ENCODE measurements at regions not wholly inside any gene's neighbourhood (a gene's known extent, or its start where the extent isn't known, plus 50 kb on each side); places are given as distances from the start of the nearest gene placed in this dataset.
A peak's percentile ranks its signal among the peaks of the same experiment; 100 is the strongest.

DNA sequence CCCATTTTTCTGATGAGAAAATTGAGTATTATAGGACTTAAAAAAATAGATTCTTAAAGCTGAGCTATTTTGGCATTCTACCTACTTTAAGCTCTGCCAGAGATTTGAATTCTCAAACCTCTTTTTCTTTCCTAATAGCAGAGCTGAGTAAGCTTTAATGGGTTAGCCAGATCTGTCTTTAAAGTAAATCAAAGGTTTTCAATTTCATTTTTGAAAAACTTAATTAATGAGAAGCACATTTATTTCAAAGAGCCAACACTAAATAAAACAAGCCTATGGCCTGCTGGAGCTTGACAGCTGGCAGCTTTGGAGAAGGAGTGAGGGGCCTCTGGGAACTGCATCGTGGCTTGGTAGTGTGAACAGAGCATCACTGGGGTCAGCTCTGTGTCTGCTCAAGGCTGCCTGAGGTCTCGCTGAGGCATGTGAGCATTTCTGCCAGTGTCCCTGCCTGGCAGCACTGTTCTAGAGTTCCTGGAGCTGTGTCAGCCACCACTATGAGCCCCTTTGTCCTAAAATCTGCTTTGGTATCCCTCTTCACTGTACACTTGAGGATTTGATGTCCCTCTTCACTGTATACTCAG is 50.4 kb upstream of the PRSS23 start:
- DNase-seq = no peak
- TF ChIP-seq POLR2A (IDR thresholded peaks at IDR 0.05; ENCODE audit: low read length) (no peak), GATA1 (IDR thresholded peaks at IDR 0.05; ENCODE audit: low read depth, low read length) (no peak)

DNA sequence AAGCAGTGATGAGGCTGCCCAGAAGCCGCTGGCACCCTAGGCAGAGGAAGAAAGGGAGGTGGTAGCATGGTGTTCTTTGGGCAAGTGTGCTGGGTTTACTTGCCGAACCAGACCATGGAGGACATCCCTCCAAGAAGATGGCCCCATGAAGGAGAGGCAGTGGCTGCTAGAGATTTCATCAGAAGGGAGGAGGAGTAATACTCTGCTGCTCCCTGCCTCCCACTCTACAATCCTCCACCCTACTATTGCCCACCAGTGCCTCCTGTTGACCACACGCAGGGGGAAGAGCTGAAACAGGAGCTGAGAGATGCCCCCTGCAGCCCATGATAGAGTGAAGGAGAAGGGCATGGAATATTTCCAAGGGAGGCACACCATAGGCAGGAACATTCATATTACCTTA is 51.0 kb upstream of the PRSS23 start:
- peak; percentile 14 to 49 for DNase-seq
- TF ChIP-seq GATA1 (IDR thresholded peaks at IDR 0.05; ENCODE audit: low read depth, low read length) (no peak), POLR2A (IDR thresholded peaks at IDR 0.05; ENCODE audit: low read length) (no peak)

GRCh38 chr11:86748296-86748695 is 52.0 kb upstream of the PRSS23 start:
- no peak for TF ChIP-seq GATA1 (IDR thresholded peaks at IDR 0.05; ENCODE audit: low read depth, low read length)
- DNase-seq = no peak

DNA sequence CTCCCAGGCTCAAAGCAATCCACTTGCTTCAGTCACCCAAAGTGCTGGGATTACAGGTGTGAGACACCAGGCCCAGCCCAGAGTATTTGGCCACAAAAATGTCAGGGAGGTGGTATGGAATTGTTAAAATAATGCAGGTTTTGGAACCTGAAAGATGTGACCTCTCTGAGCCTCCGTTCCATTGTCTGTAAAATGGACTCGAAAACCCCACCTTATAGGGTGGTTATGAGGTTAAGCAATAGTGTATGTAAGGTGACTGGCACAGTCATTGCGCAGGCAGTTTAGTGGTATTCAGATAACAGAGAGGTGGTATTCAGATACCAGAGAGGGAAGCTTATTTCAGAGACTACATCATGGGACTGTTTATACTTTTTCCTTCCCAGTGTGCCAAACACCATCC is 52.5 kb upstream of the PRSS23 start:
- no peak for DNase-seq
- TF ChIP-seq GATA1 (IDR thresholded peaks at IDR 0.05; ENCODE audit: low read depth, low read length) (no peak), POLR2A (IDR thresholded peaks at IDR 0.05; ENCODE audit: low read length) (no peak)

- no peak for DNase-seq
- TF ChIP-seq GATA1 (IDR thresholded peaks at IDR 0.05; ENCODE audit: low read depth, low read length) (no peak), POLR2A (IDR thresholded peaks at IDR 0.05; ENCODE audit: low read length) (no peak)
Observed at GRCh38 chr11:86746514-86746913, 53.8 kb upstream of the PRSS23 start.

DNA sequence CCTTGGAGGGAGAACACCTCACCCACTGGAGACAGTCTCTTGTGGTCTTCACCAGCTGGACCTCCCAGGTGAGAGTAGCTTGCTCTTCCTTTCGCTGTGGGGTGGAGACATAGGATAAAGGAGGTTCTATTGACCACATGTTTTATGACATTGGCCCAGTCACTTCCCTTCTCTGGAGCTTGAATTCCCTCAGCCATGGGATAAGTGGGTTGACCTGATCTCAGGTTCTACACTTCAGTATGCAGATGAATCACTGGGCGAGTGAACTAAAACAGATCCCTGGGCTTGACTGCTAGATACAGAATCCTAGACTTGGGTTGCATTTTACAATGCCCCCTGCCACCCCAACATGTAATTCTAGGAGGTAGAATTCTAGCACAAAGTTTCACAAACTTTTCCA is 54.8 kb upstream of the PRSS23 start:
- no peak for TF ChIP-seq GATA1 (IDR thresholded peaks at IDR 0.05; ENCODE audit: low read depth, low read length)
- TF ChIP-seq POLR2A (IDR thresholded peaks at IDR 0.05; ENCODE audit: low read length) = no peak
- no peak for DNase-seq

DNA sequence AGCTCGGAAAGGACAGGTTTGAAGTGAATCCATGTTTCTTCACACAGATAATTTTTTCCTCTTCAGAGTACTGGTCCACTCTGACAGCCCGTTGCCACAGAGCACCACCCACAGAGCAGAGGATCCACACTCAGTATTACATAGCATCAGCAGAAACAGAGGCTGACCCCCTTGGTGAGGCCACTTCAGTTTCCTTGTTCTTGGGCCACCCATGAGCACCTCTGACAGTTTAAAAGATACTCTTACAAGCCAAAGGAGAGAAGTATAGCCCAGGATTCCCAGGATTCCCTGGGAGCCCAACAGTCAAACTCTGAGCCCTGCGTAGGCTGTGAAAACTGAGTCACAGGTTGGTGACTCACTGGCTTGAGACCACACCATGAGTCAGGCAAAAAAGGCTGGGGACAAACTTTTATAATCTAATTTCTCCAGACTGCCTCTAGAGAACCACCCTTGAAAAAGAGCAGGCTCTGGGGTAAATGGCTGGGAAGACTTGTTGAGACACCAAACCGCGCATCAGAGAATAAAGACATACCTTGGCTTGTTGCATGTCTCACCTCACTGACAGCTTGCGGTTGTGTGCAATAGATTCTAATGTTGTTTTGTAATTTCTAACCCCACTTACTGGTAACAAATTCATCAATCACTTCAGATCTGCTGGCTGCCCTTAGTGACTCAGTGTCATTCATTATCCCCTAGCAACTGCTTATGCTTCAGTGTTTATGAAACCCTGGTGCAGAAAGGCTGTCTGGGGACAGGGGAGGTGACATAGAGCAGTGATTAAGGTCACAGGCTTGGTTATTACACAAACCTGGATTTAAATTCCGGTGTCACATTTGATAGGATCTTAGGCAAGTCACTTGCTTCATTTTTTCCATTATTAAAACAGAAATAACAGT is 56.9 kb upstream of the PRSS23 start:
- DNase-seq = peak; percentile 60 to 87
- TF ChIP-seq GATA1 (IDR thresholded peaks at IDR 0.05; ENCODE audit: low read depth, low read length) = no peak
- TF ChIP-seq POLR2A (IDR thresholded peaks at IDR 0.05; ENCODE audit: low read length) = peak; percentile 24

DNA sequence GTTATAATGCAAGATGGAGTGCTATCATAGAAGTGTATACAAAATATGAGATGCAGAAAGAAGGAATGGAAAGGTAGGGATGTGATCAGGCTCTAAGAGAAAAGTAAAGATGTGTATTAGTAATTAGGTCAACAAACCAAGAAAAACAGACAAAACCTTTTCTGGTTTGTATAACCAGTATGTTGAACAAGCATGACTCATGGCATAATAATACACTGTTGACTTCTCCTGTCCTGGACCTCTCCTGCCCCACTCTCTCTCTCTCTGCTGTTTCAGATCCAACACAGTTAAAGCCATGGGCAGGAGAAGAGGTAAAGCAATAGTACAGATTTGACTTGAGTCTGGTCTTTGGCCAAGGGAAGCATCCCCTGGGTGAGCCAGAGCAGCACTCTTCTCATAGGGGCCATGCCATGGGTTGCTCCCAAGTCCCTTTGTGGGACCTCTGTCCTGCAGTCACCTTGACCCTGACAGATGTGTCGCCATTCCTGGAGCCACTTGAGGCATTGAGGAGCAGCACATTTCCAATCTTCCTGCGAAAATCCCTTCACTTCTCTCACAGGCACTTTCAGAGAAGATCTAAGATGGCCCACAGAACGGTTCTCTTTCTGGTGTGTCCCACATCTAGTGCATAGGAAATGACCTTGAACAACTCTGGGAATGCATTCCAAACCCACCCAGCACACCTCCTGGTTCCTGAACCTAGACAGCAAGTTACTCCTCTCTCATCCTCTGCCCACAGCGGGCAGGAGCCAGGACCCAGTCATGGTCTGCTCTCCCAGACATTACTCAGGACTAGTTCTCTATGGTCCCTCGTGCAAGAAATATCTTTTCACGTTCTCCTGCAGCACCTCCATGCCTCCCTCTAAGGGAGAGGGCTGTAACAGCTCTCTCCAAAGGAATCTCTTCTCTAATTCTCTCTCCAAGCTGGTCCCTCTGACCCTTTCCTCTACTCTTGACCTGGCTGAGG is 58.2 kb upstream of the PRSS23 start:
- DNase-seq = peak in 1 of 2 experiments; percentile 36
- TF ChIP-seq POLR2A (IDR thresholded peaks at IDR 0.05; ENCODE audit: low read length) (no peak), GATA1 (IDR thresholded peaks at IDR 0.05; ENCODE audit: low read depth, low read length) (no peak)

DNA sequence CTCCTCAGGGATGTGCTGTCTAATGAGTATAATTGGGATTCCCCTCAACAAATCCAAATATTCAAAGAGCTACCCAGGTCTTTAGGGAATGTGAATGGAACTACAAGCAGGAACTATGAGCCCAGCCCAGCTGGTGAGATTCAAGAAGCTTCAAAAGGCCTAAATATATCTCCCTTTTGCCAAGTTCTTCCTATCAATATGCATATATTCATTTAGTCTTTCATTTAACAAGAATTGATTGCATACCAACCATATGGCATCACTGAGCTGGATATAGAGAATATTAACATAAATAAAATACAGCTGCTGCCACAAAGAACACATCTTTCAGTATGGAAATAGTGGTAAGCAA is 58.9 kb upstream of the PRSS23 start:
- TF ChIP-seq POLR2A (IDR thresholded peaks at IDR 0.05; ENCODE audit: low read length) (no peak), GATA1 (IDR thresholded peaks at IDR 0.05; ENCODE audit: low read depth, low read length) (no peak)
- peak in 1 of 2 experiments; percentile 29 for DNase-seq

GRCh38 chr11:86740628-86741483 is 59.5 kb upstream of the PRSS23 start:
- DNase-seq = peak; percentile 18 to 81
- TF ChIP-seq GATA1 (IDR thresholded peaks at IDR 0.05; ENCODE audit: low read depth, low read length) (no peak), POLR2A (IDR thresholded peaks at IDR 0.05; ENCODE audit: low read length) (no peak)

GRCh38 chr11:86738568-86738967 is 61.8 kb upstream of the PRSS23 start:
- peak in 1 of 2 experiments; percentile 20 for DNase-seq
- TF ChIP-seq POLR2A (IDR thresholded peaks at IDR 0.05; ENCODE audit: low read length) = no peak

- DNase-seq = no peak
Observed at GRCh38 chr11:86737737-86738136, 62.6 kb upstream of the PRSS23 start.

GRCh38 chr11:86737230-86737629 is 63.1 kb upstream of the PRSS23 start:
- no peak for DNase-seq
- TF ChIP-seq POLR2A (IDR thresholded peaks at IDR 0.05; ENCODE audit: low read length) (no peak), GATA1 (IDR thresholded peaks at IDR 0.05; ENCODE audit: low read depth, low read length) (no peak)

More at GRCh38 chr11:86737737-86738136, 62.6 kb upstream of the PRSS23 start:
- TF ChIP-seq GATA1 (IDR thresholded peaks at IDR 0.05; ENCODE audit: low read depth, low read length) (no peak), POLR2A (IDR thresholded peaks at IDR 0.05; ENCODE audit: low read length) (no peak)

All from erythroblast (primary cell).